Fibroblast of villous mesenchyme (primary cell): ENCODE measurements at regions not wholly inside any gene's neighbourhood (a gene's known extent, or its start where the extent isn't known, plus 50 kb on each side); places are given as distances from the start of the nearest gene placed in this dataset.

Source experiments
- DNase-seq: peaks from one replicate; pipeline ENCODE4 v3.0.0-alpha.2; 2010; ENCODE audit warnings: low read depth
- H3K4me3 ChIP-seq: 2 replicates; pipeline ENCODE4 v1.5.1; 2011; ENCODE audit warnings: low read depth, mild to moderate bottlenecking, low read length
- TF ChIP-seq, protein P1 (sequence below): IDR thresholded peaks from 2 replicates; pipeline ENCODE4 v1.5.1; 2012; ENCODE audit warnings: low read depth, mild to moderate bottlenecking, low read length; ENCODE audit not compliant: insufficient read depth

DNA sequence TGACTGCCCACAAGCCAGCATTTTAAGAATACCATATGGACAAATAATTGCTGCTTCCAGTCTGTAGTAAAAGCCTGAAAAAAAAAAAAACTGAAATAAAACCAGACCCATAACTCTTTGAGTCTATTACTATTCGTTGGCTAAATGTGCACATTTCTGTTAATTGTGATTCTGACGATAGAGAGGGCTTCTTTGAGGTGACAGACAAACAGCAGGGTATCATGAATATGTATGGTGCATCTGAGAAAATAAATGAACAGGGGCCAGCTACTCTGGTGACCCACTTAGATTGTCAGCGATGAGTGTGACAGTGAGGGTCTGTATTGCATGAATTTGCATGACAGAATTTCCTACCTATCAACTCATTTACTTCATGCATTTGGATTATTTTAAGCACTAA, 427.8 kb upstream of the SOX11 start:
- TF ChIP-seq, protein P1, sequence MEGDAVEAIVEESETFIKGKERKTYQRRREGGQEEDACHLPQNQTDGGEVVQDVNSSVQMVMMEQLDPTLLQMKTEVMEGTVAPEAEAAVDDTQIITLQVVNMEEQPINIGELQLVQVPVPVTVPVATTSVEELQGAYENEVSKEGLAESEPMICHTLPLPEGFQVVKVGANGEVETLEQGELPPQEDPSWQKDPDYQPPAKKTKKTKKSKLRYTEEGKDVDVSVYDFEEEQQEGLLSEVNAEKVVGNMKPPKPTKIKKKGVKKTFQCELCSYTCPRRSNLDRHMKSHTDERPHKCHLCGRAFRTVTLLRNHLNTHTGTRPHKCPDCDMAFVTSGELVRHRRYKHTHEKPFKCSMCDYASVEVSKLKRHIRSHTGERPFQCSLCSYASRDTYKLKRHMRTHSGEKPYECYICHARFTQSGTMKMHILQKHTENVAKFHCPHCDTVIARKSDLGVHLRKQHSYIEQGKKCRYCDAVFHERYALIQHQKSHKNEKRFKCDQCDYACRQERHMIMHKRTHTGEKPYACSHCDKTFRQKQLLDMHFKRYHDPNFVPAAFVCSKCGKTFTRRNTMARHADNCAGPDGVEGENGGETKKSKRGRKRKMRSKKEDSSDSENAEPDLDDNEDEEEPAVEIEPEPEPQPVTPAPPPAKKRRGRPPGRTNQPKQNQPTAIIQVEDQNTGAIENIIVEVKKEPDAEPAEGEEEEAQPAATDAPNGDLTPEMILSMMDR, result no peak
- DNase-seq, result no peak
- H3K4me3 ChIP-seq, result no peak overlapping the region

DNA sequence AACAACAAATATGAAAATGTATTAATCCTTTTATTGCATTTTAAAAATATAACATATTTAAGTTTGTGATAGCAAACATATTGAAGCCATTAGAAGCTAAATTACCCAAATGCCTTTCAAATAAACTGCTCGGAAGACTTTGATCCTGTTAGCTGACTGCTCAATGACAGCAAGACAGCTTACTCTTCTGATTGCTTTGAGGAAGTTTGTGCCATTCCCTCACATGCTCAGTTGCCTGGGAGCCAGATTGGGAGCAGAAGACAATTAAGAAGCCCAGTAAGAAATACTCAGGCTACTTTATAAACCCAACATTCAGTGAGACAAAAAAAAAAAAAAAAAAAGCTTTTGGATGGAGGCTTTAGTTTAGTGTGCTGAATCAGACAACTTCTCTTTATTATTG, 407.1 kb upstream of the SOX11 start:
- H3K4me3 ChIP-seq, result no peak overlapping the region
- TF ChIP-seq, protein P1, result no peak

DNA sequence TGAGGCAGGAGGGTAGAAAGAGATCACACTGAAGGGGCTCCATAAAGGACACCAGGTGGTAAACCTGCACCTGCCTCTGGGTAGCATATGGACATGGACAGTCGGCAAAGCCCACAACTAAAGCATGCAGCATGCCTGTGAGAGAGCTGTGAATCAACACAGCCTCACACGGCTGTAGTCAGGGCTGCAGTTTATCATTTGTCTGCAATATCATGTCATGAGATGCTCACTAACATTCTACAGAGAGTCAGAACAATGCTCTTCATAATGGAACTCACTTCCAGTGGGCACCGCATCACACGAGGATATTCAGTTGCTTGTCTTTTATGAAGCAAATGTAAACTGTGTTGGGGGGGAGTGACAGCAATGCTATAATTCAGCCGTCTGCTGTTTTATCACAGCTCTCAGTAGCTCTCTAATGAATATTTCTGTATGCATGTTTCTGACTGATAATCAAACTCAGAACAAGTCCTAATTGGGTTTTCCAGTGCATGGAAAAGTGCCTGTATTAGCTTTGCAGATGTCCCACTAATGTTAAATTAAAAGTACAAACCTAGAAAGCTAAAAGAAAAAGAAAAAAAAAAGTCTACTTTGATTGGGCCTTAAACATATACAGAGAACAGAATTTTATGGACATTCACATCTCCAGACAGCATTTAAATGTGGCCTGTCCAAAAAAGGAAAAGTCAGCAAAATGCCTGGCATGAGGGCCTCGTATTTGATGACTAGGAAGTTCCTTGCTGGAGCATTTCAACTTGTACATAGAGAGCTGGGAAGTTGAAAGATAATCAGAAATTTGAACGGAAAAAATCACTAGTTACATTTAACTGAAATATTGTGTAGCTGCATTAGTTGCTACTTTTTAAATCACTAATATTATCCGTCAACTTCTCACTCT, 406.1 kb upstream of the SOX11 start:
- DNase-seq, result no peak
- H3K4me3 ChIP-seq, result no peak overlapping the region
- TF ChIP-seq, protein P1, result no peak

More for the DNA sequence above, 407.1 kb upstream of the SOX11 start:
- DNase-seq, result no peak

DNA sequence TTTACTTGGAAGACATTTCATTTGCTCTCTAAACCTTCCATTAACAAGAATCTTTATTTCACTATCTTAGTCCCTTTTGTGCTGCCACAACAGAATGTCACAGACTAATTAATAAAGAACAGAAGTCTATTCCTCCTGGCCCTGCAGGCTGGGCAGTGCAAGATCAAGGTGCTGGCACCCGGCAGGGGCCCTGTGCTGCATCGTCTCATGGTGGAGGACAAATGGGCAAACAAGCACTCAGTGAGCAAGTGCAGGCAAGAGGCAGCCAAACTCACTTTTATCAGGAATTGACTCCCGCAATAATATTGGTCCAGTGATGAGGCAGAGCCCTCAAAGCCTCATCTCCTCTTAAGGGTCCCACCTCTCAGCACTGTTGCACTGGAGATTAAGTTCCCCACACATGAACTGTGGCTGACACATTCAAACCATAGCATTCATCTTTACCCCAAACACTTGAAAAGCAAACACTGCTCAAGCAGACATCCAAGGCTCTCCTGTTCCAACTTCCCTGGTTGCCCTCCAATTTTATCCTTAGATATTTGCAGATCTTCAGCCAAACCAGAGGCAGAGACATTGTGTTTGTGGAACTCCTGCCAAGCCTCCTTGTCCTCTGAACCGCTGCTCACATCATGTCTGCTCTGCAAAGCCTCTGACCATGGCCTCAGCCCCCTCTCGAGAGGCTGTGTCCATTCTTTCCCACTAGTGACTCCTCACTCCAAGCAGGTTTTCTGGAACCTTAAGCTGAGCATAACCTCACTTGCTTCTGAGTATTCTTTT, 404.4 kb upstream of the SOX11 start:
- TF ChIP-seq, protein P1, result no peak
- H3K4me3 ChIP-seq, result no peak overlapping the region
- DNase-seq, result no peak

DNA sequence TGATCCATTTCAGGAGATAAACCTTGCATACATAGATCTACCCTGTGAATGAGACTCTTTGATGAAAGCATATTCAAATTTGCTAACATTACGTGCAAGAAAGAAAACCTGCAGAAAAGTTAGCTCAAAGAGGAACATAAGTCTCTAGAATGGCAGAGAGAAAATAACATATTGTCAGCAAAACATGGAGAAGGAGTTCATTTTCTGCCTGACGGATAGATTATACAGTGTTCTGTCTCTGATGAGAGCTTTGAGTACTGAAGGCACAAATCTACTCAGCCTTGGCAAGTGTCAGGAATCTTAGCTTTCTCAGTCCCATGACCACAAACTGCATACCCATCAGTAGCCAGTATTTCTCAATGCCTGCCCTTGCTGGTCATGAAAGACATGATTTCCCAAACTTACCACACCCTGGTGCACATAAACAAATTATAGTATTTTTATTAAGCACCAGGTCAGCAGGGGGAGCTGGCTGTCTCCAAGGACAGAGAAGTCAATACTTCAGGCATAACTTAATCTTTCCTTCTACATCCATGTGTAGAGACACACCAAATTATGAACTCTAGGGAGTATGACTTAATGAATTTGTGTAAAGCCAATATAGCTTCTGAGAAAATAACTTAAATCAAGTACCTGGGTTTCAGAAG, 401.2 kb upstream of the SOX11 start:
- no peak for DNase-seq
- TF ChIP-seq, protein P1, result no peak
- H3K4me3 ChIP-seq, result no peak overlapping the region

DNA sequence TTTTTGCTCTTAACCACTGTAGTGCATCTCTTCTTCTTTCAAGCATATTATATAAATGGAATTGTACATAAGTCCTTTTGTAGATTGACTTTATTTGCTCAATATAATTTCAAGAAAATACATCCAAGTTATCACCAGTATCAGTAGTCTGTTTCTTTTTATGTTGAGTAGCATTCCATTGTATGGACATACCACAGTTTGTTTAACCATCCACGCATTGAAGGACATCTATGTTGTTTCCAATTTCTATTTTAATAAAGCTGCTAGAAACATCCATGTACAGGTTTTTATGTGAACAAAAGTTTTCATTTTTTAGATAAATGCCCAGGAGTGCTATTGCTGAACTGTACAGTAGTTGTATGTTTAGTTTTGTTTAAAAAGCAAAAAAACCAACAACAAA, 387.5 kb upstream of the SOX11 start:
- TF ChIP-seq, protein P1, result no peak
- no peak overlapping the region for H3K4me3 ChIP-seq
- DNase-seq, result no peak
